GM10266 (cell line): ENCODE measurements at regions not wholly inside any gene's neighbourhood (a gene's known extent, or its start where the extent isn't known, plus 50 kb on each side); places are given as distances from the start of the nearest gene placed in this dataset.

Experiments used
- DNase-seq: peaks from one replicate; pipeline ENCODE4 v3.0.0; 2012; ENCODE audit errors: extremely low spot score
- CTCF ChIP-seq: IDR thresholded peaks from 2 replicates; pipeline ENCODE4 v1.5.1; 2012; ENCODE audit warnings: mild to moderate bottlenecking, low read depth; ENCODE audit not compliant: control insufficient read depth, insufficient read depth; ENCODE audit errors: missing control alignments

- no peak for TF ChIP-seq CTCF
- no peak for DNase-seq
Measured at GRCh38 chr20:24289737-24290481, 179.5 kb upstream of the SYNDIG1 start.

GRCh38 chr20:24283186-24283585, 186.2 kb upstream of the SYNDIG1 start:
- DNase-seq = no peak
- TF ChIP-seq CTCF = no peak

- no peak for TF ChIP-seq CTCF
- DNase-seq = no peak
Measured at GRCh38 chr20:24277196-24277595, 192.2 kb upstream of the SYNDIG1 start.

- TF ChIP-seq CTCF = no peak
- no peak for DNase-seq
Measured at GRCh38 chr20:24275946-24276705, 193.3 kb upstream of the SYNDIG1 start.

- DNase-seq = no peak
Measured at GRCh38 chr20:24273251-24273650, 196.2 kb upstream of the SYNDIG1 start.

GRCh38 chr20:24261351-24261750, 208.1 kb upstream of the SYNDIG1 start:
- no peak for TF ChIP-seq CTCF
- no peak for DNase-seq

More at GRCh38 chr20:24273251-24273650, 196.2 kb upstream of the SYNDIG1 start:
- TF ChIP-seq CTCF = no peak

GRCh38 chr20:24257171-24257570, 212.3 kb upstream of the SYNDIG1 start:
- DNase-seq = no peak
- TF ChIP-seq CTCF = no peak
